Osteoblast (primary cell): ENCODE measurements at regions not wholly inside any gene's neighbourhood (a gene's known extent, or its start where the extent isn't known, plus 50 kb on each side); places are given as distances from the start of the nearest gene placed in this dataset.

Source experiments
- DNase-seq: peaks from one replicate; pipeline ENCODE4 v3.0.0; 2011; ENCODE audit warnings: low spot score, mixed read lengths; ENCODE audit not compliant: insufficient read length; ENCODE audit errors: missing footprints
- H2AFZ ChIP-seq: 2 replicates; pipeline ENCODE4 v1.6.0; 2011; ENCODE audit warnings: mild to moderate bottlenecking, low read length
- H3K27ac ChIP-seq: 2 replicates; pipeline ENCODE4 v1.5.1; 2011; ENCODE audit warnings: mild to moderate bottlenecking, low read depth, low read length, moderate library complexity
- H3K27me3 ChIP-seq: 2 replicates; pipeline ENCODE4 v1.6.0; 2012; ENCODE audit warnings: mild to moderate bottlenecking, control low read depth, inconsistent platforms, low read length, moderate library complexity; ENCODE audit not compliant: insufficient read depth
- H3K36me3 ChIP-seq: 2 replicates; pipeline ENCODE4 v1.5.1; 2011; ENCODE audit warnings: mild to moderate bottlenecking, low read length, control low read depth, moderate library complexity; ENCODE audit not compliant: insufficient read depth
- H3K4me1 ChIP-seq: 2 replicates; pipeline ENCODE4 v1.5.1; 2011; ENCODE audit warnings: mild to moderate bottlenecking, low read length, control low read depth, moderate library complexity; ENCODE audit not compliant: insufficient read depth
- H3K4me2 ChIP-seq: 2 replicates; pipeline ENCODE4 v1.6.0; 2011; ENCODE audit warnings: mild to moderate bottlenecking, low read length; ENCODE audit not compliant: insufficient read depth
- H3K4me3 ChIP-seq: fragments of 200-600 bp; sonication (generic); 3 replicates; pipeline ENCODE4 v1.5.1; 2012; ENCODE audit warnings: mild to moderate bottlenecking, low read length, inconsistent platforms; ENCODE audit not compliant: insufficient read depth
- H3K79me2 ChIP-seq: 2 replicates; pipeline ENCODE4 v1.6.0; 2012; ENCODE audit warnings: mild to moderate bottlenecking, low read length, control low read depth, inconsistent platforms; ENCODE audit not compliant: insufficient read depth
- H3K9me3 ChIP-seq: 2 replicates; pipeline ENCODE4 v1.5.1; 2011; ENCODE audit warnings: low read depth, low read length, control low read depth
- H4K20me1 ChIP-seq: 2 replicates; pipeline ENCODE4 v1.6.0; 2012; ENCODE audit warnings: mild to moderate bottlenecking, low read length, control low read depth; ENCODE audit not compliant: insufficient read depth
- CTCF ChIP-seq: IDR thresholded peaks from 2 replicates; pipeline ENCODE4 v1.5.1; 2011; ENCODE audit warnings: mild to moderate bottlenecking, low read depth, low read length, moderate library complexity; ENCODE audit errors: extremely low read depth

- H3K4me3 ChIP-seq, result no peak overlapping the region
Measured at GRCh38 chr1:235045921-235046601, 82.6 kb downstream of the TOMM20 start.

GRCh38 chr1:235045034-235045690 lies 83.5 kb downstream of the TOMM20 start:
- H3K4me1 ChIP-seq, result peaks cover 24% of the 10 kb centered on the region
- H3K4me3 ChIP-seq, result no peak overlapping the region
- no peaks in the 10 kb centered on the region for H4K20me1 ChIP-seq
- no peaks in the 10 kb centered on the region for H3K27me3 ChIP-seq
- no peak overlapping the region for H3K4me2 ChIP-seq
- H2AFZ ChIP-seq, result peak overlapping the region; percentile 4
- H3K9me3 ChIP-seq, result no peaks in the 10 kb centered on the region
- no peak for TF ChIP-seq CTCF
- H3K79me2 ChIP-seq, result no peaks in the 10 kb centered on the region
- H3K27ac ChIP-seq, result peak overlapping the region; percentile 33
- no peak for DNase-seq
- no peaks in the 10 kb centered on the region for H3K36me3 ChIP-seq

More at GRCh38 chr1:235045921-235046601, 82.6 kb downstream of the TOMM20 start:
- DNase-seq, result peak; percentile 18
- TF ChIP-seq CTCF, result no peak
- no peak overlapping the region for H3K4me2 ChIP-seq
- no peaks in the 10 kb centered on the region for H3K36me3 ChIP-seq
- H4K20me1 ChIP-seq, result no peaks in the 10 kb centered on the region
- no peak overlapping the region for H2AFZ ChIP-seq
- H3K4me1 ChIP-seq, result peaks cover 29% of the 10 kb centered on the region
- H3K79me2 ChIP-seq, result no peaks in the 10 kb centered on the region
- no peaks in the 10 kb centered on the region for H3K9me3 ChIP-seq
- peak overlapping the region; percentile 18 for H3K27ac ChIP-seq
- no peaks in the 10 kb centered on the region for H3K27me3 ChIP-seq

GRCh38 chr1:235043234-235043633 lies 85.4 kb downstream of the TOMM20 start:
- TF ChIP-seq CTCF, result no peak
- no peak overlapping the region for H3K4me3 ChIP-seq
- H4K20me1 ChIP-seq, result no peaks in the 10 kb centered on the region
- no peak for DNase-seq
- H3K79me2 ChIP-seq, result no peaks in the 10 kb centered on the region
- H3K4me2 ChIP-seq, result no peak overlapping the region
- H3K36me3 ChIP-seq, result no peaks in the 10 kb centered on the region
- no peak overlapping the region for H2AFZ ChIP-seq
- no peak overlapping the region for H3K27ac ChIP-seq
- no peaks in the 10 kb centered on the region for H3K27me3 ChIP-seq
- H3K4me1 ChIP-seq, result peaks cover 11% of the 10 kb centered on the region
- no peaks in the 10 kb centered on the region for H3K9me3 ChIP-seq

- H3K27me3 ChIP-seq, result no peaks in the 10 kb centered on the region
- H3K36me3 ChIP-seq, result no peaks in the 10 kb centered on the region
- H3K9me3 ChIP-seq, result no peaks in the 10 kb centered on the region
- H3K4me1 ChIP-seq, result no peaks in the 10 kb centered on the region
- no peak overlapping the region for H3K27ac ChIP-seq
- no peaks in the 10 kb centered on the region for H4K20me1 ChIP-seq
- no peak for TF ChIP-seq CTCF
- H3K4me2 ChIP-seq, result no peak overlapping the region
- no peak overlapping the region for H3K4me3 ChIP-seq
- no peak overlapping the region for H2AFZ ChIP-seq
- DNase-seq, result no peak
- H3K79me2 ChIP-seq, result no peaks in the 10 kb centered on the region
Measured at GRCh38 chr1:235038701-235039100, 89.9 kb downstream of the TOMM20 start.
